AG09309 (cell line): ENCODE measurements at regions not wholly inside any gene's neighbourhood (a gene's known extent, or its start where the extent isn't known, plus 50 kb on each side); places are given as distances from the start of the nearest gene placed in this dataset.

Experiments used
- DNase-seq: peaks from one replicate; pipeline ENCODE4 v3.0.0-alpha.2; 2010; ENCODE audit warnings: low read depth
- H3K4me3 ChIP-seq: 2 replicates; pipeline ENCODE4 v1.5.1; 2011; ENCODE audit warnings: mild to moderate bottlenecking, low read depth, low read length, moderate library complexity; ENCODE audit not compliant: control insufficient read depth
- CTCF ChIP-seq: IDR thresholded peaks from 2 replicates; pipeline ENCODE4 v1.5.1; 2011; ENCODE audit warnings: mild to moderate bottlenecking, low read depth, low read length, inconsistent platforms; ENCODE audit not compliant: insufficient read depth, control insufficient read depth; ENCODE audit errors: missing control alignments

GRCh38 chr1:54488065-54488750 is 59.8 kb upstream of the ACOT11 start:
- peak; percentile 46 for DNase-seq
- peak overlapping the region; percentile 67 for H3K4me3 ChIP-seq
- TF ChIP-seq CTCF = no peak

GRCh38 chr1:54487571-54488050 is 60.4 kb upstream of the ACOT11 start:
- DNase-seq = no peak
- H3K4me3 ChIP-seq = peak overlapping the region; percentile 36
- TF ChIP-seq CTCF = no peak

DNA sequence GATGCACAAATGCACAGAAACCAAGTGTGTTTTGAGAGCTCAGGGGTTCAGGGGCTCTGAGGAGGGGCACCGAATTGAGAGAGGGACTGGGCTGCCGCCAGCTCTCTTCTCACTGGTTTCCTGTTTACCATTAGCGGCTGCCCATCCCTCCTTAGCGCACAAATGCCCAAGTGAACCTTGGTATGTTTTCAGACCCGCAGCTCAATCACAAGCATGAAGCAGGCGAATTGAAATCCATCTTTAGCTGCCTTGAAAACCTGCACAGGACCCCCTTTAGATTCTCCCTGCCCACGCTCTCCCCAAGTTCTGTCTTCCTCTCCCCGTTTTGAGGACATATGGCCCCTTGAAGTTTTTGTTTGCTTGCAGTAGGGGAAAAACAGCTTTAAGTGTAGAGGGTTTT is 61.1 kb upstream of the ACOT11 start:
- no peak for DNase-seq
- no peak for TF ChIP-seq CTCF
- H3K4me3 ChIP-seq = no peak overlapping the region

- no peak overlapping the region for H3K4me3 ChIP-seq
- TF ChIP-seq CTCF = no peak
- DNase-seq = no peak
These were observed 62.6 kb upstream of the ACOT11 start for GRCh38 chr1:54485416-54485815.

DNA sequence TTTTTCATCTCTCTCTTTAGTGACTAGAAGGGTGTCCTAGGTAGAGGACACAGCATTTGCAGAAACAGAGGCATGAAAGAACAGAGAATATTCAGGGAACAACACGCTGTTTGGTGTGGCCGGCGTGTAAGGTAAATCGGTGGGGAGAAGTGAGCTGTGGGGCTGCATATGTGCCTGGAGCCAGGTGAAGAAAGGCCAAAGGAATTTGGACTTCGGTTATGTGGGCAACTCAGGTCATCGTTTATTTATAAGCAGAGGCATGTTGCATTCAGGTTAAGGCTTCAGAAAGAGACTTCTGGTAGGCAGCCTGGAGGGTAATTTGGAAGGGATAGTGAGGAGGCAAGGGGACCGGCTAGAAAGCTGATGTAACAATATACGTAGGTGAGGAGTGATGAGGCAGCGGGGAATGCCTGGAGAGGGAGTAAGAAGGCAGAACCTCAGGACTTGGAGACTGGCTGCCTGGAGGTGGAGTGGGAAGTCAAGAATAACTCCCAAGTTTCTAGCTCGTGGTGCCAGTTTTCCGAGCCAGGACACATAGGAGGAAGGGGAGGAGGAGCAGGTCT is 64.1 kb upstream of the ACOT11 start:
- DNase-seq = no peak
- H3K4me3 ChIP-seq = no peak overlapping the region
- no peak for TF ChIP-seq CTCF

GRCh38 chr1:54481201-54481884 is 66.7 kb upstream of the ACOT11 start:
- no peak for TF ChIP-seq CTCF
- H3K4me3 ChIP-seq = no peak overlapping the region
- no peak for DNase-seq

DNA sequence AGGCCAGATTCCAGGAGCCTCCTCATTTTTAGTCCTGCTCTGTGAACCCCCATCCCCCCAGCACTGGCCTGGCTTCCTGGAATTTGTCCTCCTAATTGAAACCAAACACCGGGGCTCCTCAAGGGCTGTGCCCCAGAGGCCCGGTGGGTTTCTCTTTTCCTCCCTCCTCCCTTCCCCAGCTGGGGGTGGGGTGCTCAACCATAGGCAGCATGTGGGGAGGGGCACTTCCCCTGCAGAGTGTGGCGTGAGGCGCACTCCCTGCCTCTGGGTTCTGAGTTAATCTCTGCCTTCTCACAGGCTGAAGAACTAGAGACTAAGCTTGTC is 67.5 kb upstream of the ACOT11 start:
- no peak for DNase-seq
- no peak overlapping the region for H3K4me3 ChIP-seq
- TF ChIP-seq CTCF = no peak
